Activated B cell treated with CpG ODN at 0.5 μM for 24 hours (primary cell): ENCODE measurements at regions not wholly inside any gene's neighbourhood (a gene's known extent, or its start where the extent isn't known, plus 50 kb on each side); places are given as distances from the start of the nearest gene placed in this dataset.

ENCODE experiments used
- ATAC-seq: fragments of 200-7000 bp; cut with Tn5 transposase; one replicate; pipeline ENCODE4 v1.10.0; 2021; ENCODE audit warnings: low read depth, mild to moderate bottlenecking, moderate library complexity
- CTCF ChIA-PET: fragments of 350-600 bp; sonication (Branson Sonifier 250); formaldehyde crosslinking; loops from one replicate; lab custom pipeline; 2021; ENCODE audit warnings: antibody characterized with exemption; lab: Charles Lee
- POLR2A ChIA-PET: fragments of 350-600 bp; sonication (Branson Sonifier 250); formaldehyde crosslinking; loops from one replicate; lab custom pipeline; 2021; ENCODE audit warnings: antibody characterized with exemption; lab: Charles Lee
- DNase-seq: peaks from one replicate; pipeline ENCODE4 v3.0.0; 2022
- H3K27ac Mint-ChIP-seq: one replicate; pipeline ENCODE4 v1.8.0; 2020; ENCODE audit warnings: mixed read lengths
- H3K27me3 Mint-ChIP-seq: one replicate; pipeline ENCODE4 v1.8.0; 2021; ENCODE audit warnings: mixed read lengths
- H3K36me3 Mint-ChIP-seq: one replicate; pipeline ENCODE4 v1.8.0; 2021; ENCODE audit warnings: low read depth, mixed read lengths
- H3K4me1 Mint-ChIP-seq: one replicate; pipeline ENCODE4 v1.8.0; 2021; ENCODE audit warnings: mixed read lengths
- H3K4me3 Mint-ChIP-seq: one replicate; pipeline ENCODE4 v1.8.0; 2020; ENCODE audit warnings: mild to moderate bottlenecking, mixed read lengths
- H3K9me3 Mint-ChIP-seq: one replicate; pipeline ENCODE4 v1.8.0; 2020; ENCODE audit warnings: mixed read lengths
- intact Hi-C: fragments of 100-400 bp; cut with micrococcal nuclease; formaldehyde crosslinking; loops from one replicate; pipeline ENCODE4 v1.15.1; 2024
- TF ChIP-seq, protein P1 (sequence below): fragments of 200-600 bp; IDR thresholded peaks from one replicate; pipeline ENCODE4 v1.8.0; 2022; ENCODE audit warnings: antibody characterized with exemption, mild to moderate bottlenecking

DNA sequence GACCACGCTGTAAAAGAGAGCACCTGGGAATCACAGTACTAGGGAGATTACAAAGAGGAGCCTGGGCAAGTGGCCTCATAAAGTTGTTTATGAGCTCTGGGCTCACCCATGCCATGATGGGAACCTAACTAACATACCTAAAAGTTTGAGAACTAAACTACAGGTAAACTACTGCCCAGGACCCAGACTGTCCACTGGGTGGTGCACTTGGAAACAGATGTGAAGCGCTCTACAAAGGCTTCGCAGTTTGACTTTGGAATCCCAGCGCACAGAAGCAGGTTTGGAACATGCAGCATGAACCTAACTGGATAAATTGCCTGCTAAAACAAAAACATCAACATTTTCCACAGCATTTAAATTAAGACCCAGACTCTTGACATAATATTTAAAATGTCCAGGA, 418.6 kb downstream of the FAM181B start:
- Mint-ChIP-seq H3K4me1 (no peaks in the 10 kb centered on the region), H3K27me3 (no peaks in the 10 kb centered on the region), H3K27ac (no peak overlapping the region), H3K4me3 (no peak overlapping the region), H3K36me3 (no peaks in the 10 kb centered on the region), H3K9me3 (peaks cover 2% of the 10 kb centered on the region)
- ATAC-seq = no peak
- intact Hi-C loops = loop anchor here (10.0 kb wide), 1 partner anchor 380 kb away; no protein-coding TSS in a partner anchor
- ChIA-PET POLR2A (no interaction called here), CTCF (no interaction called here)
- DNase-seq = no peak
- TF ChIP-seq, protein P1, sequence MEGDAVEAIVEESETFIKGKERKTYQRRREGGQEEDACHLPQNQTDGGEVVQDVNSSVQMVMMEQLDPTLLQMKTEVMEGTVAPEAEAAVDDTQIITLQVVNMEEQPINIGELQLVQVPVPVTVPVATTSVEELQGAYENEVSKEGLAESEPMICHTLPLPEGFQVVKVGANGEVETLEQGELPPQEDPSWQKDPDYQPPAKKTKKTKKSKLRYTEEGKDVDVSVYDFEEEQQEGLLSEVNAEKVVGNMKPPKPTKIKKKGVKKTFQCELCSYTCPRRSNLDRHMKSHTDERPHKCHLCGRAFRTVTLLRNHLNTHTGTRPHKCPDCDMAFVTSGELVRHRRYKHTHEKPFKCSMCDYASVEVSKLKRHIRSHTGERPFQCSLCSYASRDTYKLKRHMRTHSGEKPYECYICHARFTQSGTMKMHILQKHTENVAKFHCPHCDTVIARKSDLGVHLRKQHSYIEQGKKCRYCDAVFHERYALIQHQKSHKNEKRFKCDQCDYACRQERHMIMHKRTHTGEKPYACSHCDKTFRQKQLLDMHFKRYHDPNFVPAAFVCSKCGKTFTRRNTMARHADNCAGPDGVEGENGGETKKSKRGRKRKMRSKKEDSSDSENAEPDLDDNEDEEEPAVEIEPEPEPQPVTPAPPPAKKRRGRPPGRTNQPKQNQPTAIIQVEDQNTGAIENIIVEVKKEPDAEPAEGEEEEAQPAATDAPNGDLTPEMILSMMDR = no peak

DNA sequence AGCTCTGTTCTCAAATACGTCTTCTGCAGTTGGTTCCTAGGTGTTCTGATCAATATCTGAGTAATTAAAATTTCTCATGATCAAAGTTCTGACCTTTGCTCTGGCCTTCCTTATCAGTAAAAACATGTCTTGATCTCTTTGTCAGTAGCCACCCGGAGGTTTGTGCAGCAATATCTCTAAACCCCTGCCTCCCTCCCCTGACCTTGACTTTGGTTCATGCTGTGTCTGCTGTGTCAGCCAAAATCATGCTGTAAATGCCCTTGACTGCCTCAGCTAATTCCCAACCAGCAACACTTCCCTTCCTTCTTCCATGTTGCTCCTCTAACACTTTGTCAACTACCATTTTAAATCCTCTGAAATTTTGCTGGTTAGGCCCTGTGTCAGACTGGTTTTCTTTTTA, 424.7 kb downstream of the FAM181B start:
- H3K27me3 Mint-ChIP-seq = no peaks in the 10 kb centered on the region
- no peaks in the 10 kb centered on the region for H3K9me3 Mint-ChIP-seq
- TF ChIP-seq, protein P1 = no peak
- H3K27ac Mint-ChIP-seq = no peak overlapping the region
- POLR2A ChIA-PET = no interaction called here
- no peak overlapping the region for H3K4me3 Mint-ChIP-seq
- DNase-seq (no peak), ATAC-seq (no peak)
- intact Hi-C loops = no loop called here
- no peaks in the 10 kb centered on the region for H3K4me1 Mint-ChIP-seq
- CTCF ChIA-PET = no interaction called here
- H3K36me3 Mint-ChIP-seq = no peaks in the 10 kb centered on the region

DNA sequence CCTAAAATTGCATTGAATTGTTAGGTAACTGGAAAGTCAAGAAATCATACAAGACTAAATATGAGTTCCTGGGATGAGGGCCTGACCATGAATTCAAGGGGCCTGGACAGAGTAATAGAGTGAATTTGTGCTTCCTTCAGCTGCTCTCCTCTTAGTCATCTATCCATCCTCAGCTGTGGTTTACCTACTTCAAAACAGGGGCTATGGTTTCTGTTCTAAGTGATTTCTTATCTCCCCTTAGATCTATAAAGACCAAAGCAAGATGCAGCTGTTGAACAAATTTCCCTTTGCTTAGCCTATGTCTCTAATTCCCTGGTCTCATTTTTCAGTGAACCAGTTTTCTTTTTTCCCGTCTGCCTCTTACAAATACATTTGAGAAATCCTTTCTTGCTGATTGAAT, 428.5 kb downstream of the FAM181B start:
- Mint-ChIP-seq H3K27ac (no peak overlapping the region), H3K27me3 (no peaks in the 10 kb centered on the region), H3K4me3 (no peak overlapping the region), H3K36me3 (no peaks in the 10 kb centered on the region), H3K9me3 (no peaks in the 10 kb centered on the region), H3K4me1 (no peaks in the 10 kb centered on the region)
- CTCF ChIA-PET = no interaction called here
- no peak for DNase-seq
- TF ChIP-seq, protein P1 = no peak
- no peak for ATAC-seq
- POLR2A ChIA-PET = no interaction called here
- intact Hi-C loops = no loop called here

- H3K9me3 Mint-ChIP-seq = no peaks in the 10 kb centered on the region
- ChIA-PET POLR2A (no interaction called here), CTCF (no interaction called here)
- DNase-seq (no peak), ATAC-seq (no peak)
- no peak overlapping the region for H3K4me3 Mint-ChIP-seq
- H3K27me3 Mint-ChIP-seq = no peaks in the 10 kb centered on the region
- H3K27ac Mint-ChIP-seq = no peak overlapping the region
- no peaks in the 10 kb centered on the region for H3K4me1 Mint-ChIP-seq
- TF ChIP-seq, protein P1 = no peak
- no peaks in the 10 kb centered on the region for H3K36me3 Mint-ChIP-seq
- intact Hi-C loops = no loop called here
Measured at GRCh38 chr11:82303671-82304070, 430.0 kb downstream of the FAM181B start.

GRCh38 chr11:82288471-82288870, 445.2 kb downstream of the FAM181B start:
- TF ChIP-seq, protein P1 = no peak
- DNase-seq = no peak
- ATAC-seq = no peak
- Mint-ChIP-seq H3K9me3 (no peaks in the 10 kb centered on the region), H3K36me3 (no peaks in the 10 kb centered on the region), H3K4me3 (no peak overlapping the region), H3K27me3 (no peaks in the 10 kb centered on the region), H3K27ac (no peak overlapping the region), H3K4me1 (no peaks in the 10 kb centered on the region)
- POLR2A ChIA-PET = no interaction called here
- CTCF ChIA-PET = no interaction called here
- intact Hi-C loops = no loop called here
